Activated CD8-positive, alpha-beta T cell treated with anti-CD3 and anti-CD28 coated beads for 36 hours (primary cell): ENCODE measurements at regions not wholly inside any gene's neighbourhood (a gene's known extent, or its start where the extent isn't known, plus 50 kb on each side); places are given as distances from the start of the nearest gene placed in this dataset.

Source experiments
- ATAC-seq: fragments of 200-7000 bp; cut with Tn5 transposase; one replicate; pipeline ENCODE4 v1.10.0; 2021; ENCODE audit warnings: mild to moderate bottlenecking, moderate library complexity
- CTCF ChIA-PET: fragments of 350-600 bp; sonication (Branson Sonifier 250); formaldehyde crosslinking; loops from one replicate; lab custom pipeline; 2021; ENCODE audit warnings: antibody characterized with exemption; lab: Charles Lee
- POLR2A ChIA-PET: fragments of 350-600 bp; sonication (Branson Sonifier 250); formaldehyde crosslinking; loops from one replicate; lab custom pipeline; 2021; ENCODE audit warnings: antibody characterized with exemption; lab: Charles Lee
- DNase-seq: peaks from one replicate; pipeline ENCODE4 v3.0.0-alpha.2; 2020
- H3K27ac Mint-ChIP-seq: one replicate; pipeline ENCODE4 v1.8.0; 2021; ENCODE audit warnings: mild to moderate bottlenecking, mixed read lengths
- H3K27me3 Mint-ChIP-seq: one replicate; pipeline ENCODE4 v1.8.0; 2021; ENCODE audit warnings: mixed read lengths
- H3K36me3 Mint-ChIP-seq: one replicate; pipeline ENCODE4 v1.8.0; 2021; ENCODE audit warnings: low read depth, mixed read lengths
- H3K4me1 Mint-ChIP-seq: one replicate; pipeline ENCODE4 v1.8.0; 2021; ENCODE audit warnings: low read depth, mixed read lengths
- H3K4me3 Mint-ChIP-seq: one replicate; pipeline ENCODE4 v1.8.0; 2021; ENCODE audit warnings: mild to moderate bottlenecking, moderate library complexity, mixed read lengths
- H3K9me3 Mint-ChIP-seq: one replicate; pipeline ENCODE4 v1.8.0; 2021; ENCODE audit warnings: mixed read lengths
- CTCF ChIP-seq: fragments of 200-600 bp; IDR thresholded peaks from one replicate; pipeline ENCODE4 v1.8.0; 2022; ENCODE audit warnings: antibody characterized with exemption, mild to moderate bottlenecking
- intact Hi-C: fragments of 100-400 bp; cut with micrococcal nuclease; formaldehyde crosslinking; loops from one replicate; pipeline ENCODE4 v1.10.0; 2022

- DNase-seq, result no peak
- no peak for TF ChIP-seq CTCF
- no peak overlapping the region for H3K4me3 Mint-ChIP-seq
- H3K9me3 Mint-ChIP-seq, result peaks cover 6% of the 10 kb centered on the region
- ChIA-PET POLR2A (interaction anchor here (0.5 kb wide), 1 partner anchor 985 kb away, joined by 4 read pairs; no protein-coding TSS in a partner anchor), CTCF (no interaction called here)
- intact Hi-C loops, result no loop called here
- no peaks in the 10 kb centered on the region for H3K36me3 Mint-ChIP-seq
- ATAC-seq, result no peak
- H3K4me1 Mint-ChIP-seq, result no peaks in the 10 kb centered on the region
- H3K27ac Mint-ChIP-seq, result no peak overlapping the region
- H3K27me3 Mint-ChIP-seq, result no peaks in the 10 kb centered on the region
Measured at GRCh38 chr10:20601941-20602461, 295.1 kb downstream of the NEBL start.

GRCh38 chr10:20598590-20598989 lies 298.5 kb downstream of the NEBL start:
- ChIA-PET POLR2A (no interaction called here), CTCF (no interaction called here)
- Mint-ChIP-seq H3K36me3 (no peaks in the 10 kb centered on the region), H3K27me3 (no peaks in the 10 kb centered on the region), H3K27ac (no peak overlapping the region), H3K9me3 (peaks cover 6% of the 10 kb centered on the region), H3K4me1 (no peaks in the 10 kb centered on the region), H3K4me3 (no peak overlapping the region)
- DNase-seq (no peak), ATAC-seq (no peak)
- no peak for TF ChIP-seq CTCF
- intact Hi-C loops, result no loop called here

GRCh38 chr10:20596911-20597310 lies 300.2 kb downstream of the NEBL start:
- Mint-ChIP-seq H3K27ac (no peak overlapping the region), H3K4me1 (no peaks in the 10 kb centered on the region), H3K9me3 (peaks cover 3% of the 10 kb centered on the region), H3K4me3 (no peak overlapping the region), H3K36me3 (no peaks in the 10 kb centered on the region), H3K27me3 (no peaks in the 10 kb centered on the region)
- ChIA-PET POLR2A (interaction anchor here (0.6 kb wide), 1 partner anchor 1483 kb away, joined by 3 read pairs; no protein-coding TSS in a partner anchor), CTCF (no interaction called here)
- DNase-seq, result no peak
- TF ChIP-seq CTCF, result no peak
- intact Hi-C loops, result no loop called here
- no peak for ATAC-seq

- ChIA-PET CTCF (no interaction called here), POLR2A (no interaction called here)
- ATAC-seq (no peak), DNase-seq (no peak)
- no peak overlapping the region for H3K4me3 Mint-ChIP-seq
- no peaks in the 10 kb centered on the region for H3K4me1 Mint-ChIP-seq
- no peak overlapping the region for H3K27ac Mint-ChIP-seq
- intact Hi-C loops, result no loop called here
- no peaks in the 10 kb centered on the region for H3K27me3 Mint-ChIP-seq
- H3K36me3 Mint-ChIP-seq, result no peaks in the 10 kb centered on the region
- peaks cover 3% of the 10 kb centered on the region for H3K9me3 Mint-ChIP-seq
- TF ChIP-seq CTCF, result no peak
Measured at GRCh38 chr10:20596065-20596755, 300.9 kb downstream of the NEBL start.

- CTCF ChIA-PET, result no interaction called here
- POLR2A ChIA-PET, result no interaction called here
- no peak overlapping the region for H3K4me3 Mint-ChIP-seq
- no peaks in the 10 kb centered on the region for H3K36me3 Mint-ChIP-seq
- no peaks in the 10 kb centered on the region for H3K4me1 Mint-ChIP-seq
- H3K27me3 Mint-ChIP-seq, result no peaks in the 10 kb centered on the region
- no peak for TF ChIP-seq CTCF
- intact Hi-C loops, result no loop called here
- DNase-seq (no peak), ATAC-seq (no peak)
- no peak overlapping the region for H3K27ac Mint-ChIP-seq
- H3K9me3 Mint-ChIP-seq, result no peaks in the 10 kb centered on the region
Measured at GRCh38 chr10:20593649-20594048, 303.5 kb downstream of the NEBL start.
